ENCODE measurements at regions not wholly inside any gene's neighbourhood (a gene's known extent, or its start where the extent isn't known, plus 50 kb on each side); places are given as distances from the start of the nearest gene placed in this dataset.
A peak's percentile ranks its signal among the peaks of the same experiment; 100 is the strongest.
"Not testable (repeated sequence)": the region's sequence is repeated elsewhere in the genome, so short reads cannot be mapped to it uniquely, and the experiment has no call there.

DNA sequence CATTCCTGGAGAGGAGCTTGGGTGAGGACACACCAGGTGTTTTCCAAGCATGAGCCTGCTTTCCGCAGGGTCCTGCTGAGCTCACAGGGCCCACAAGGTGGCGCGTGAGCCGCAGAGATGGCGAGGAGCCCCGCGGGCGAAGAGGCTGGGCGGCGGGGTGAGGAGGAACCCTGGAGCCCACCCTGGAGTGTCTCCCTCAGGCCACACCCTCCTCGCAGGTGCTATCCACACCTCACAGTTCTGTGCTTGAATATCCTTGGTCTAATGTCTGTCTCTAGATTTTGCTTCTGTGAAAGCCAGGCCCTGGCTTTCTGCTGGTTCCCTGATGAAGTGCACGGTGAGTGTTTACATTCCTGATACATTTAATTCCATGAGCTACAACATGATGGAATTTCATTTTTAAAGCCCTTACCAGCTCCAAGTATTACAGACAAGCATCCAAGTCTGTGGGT, 433.6 kb downstream of the ACTR3B start:
- CTCF ChIA-PET: interaction anchor here (0.7 kb wide), 1 partner anchor 83 kb away, joined by 3 read pairs; no protein-coding TSS in a partner anchor
- 0% methylated on average over 6 of the region's 12 CpGs for WGBS (ENCODE audit: insufficient coverage)
- POLR2A ChIA-PET: no interaction called here

DNA sequence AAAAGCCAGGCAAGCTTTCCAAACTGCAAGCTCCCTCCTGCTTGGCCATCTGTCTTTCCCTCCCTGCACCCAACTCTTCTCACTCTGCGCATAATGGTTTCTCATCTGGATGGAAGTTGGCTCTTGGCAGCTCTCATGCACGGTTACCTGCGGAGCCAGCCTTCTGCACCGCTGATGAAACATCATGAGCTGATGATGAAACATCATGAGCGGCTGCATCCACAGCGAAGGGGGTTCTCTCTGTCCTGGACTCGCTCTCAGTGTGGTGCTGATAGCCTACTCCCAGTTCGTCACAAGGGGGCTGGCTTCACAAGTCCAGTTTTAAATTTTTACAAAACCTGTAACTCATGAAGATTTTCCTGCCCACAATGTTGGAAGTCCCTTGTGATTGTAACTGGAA, 457.5 kb downstream of the ACTR3B start:
- H3K9me3 ChIP-seq (ENCODE audit: control extremely low read depth in 1 of 5, control insufficient read depth in 4 of 5, insufficient read depth in 2 of 5, low read depth in 1 of 5, low read length in 4 of 5): peaks cover 0 to 23% (median 4%) of the 10 kb centered on the region in 5 experiments
- no peaks in the 10 kb centered on the region for H3K36me3 ChIP-seq (ENCODE audit: control insufficient read depth in 4 of 4, insufficient read depth in 4 of 4, low read length in 3 of 4)
- H3K27ac ChIP-seq (ENCODE audit: insufficient read depth in 1 of 2, low read depth in 1 of 2, low read length in 2 of 2, poor library complexity in 1 of 2, severe bottlenecking in 2 of 2): no peak overlapping the region
- H3K4me1 ChIP-seq (ENCODE audit: control extremely low read depth in 1 of 4, control insufficient read depth in 4 of 4, insufficient read depth in 4 of 4, low read length in 3 of 4): no peaks in the 10 kb centered on the region
- no peak overlapping the region for H3K4me3 ChIP-seq (ENCODE audit: control insufficient read depth in 1 of 7, extremely low read depth in 1 of 7, insufficient read depth in 4 of 7, low read depth in 2 of 7, low read length in 6 of 7)
- H3K27me3 ChIP-seq (replicated peaks in 2 of 5; ENCODE audit: control insufficient read depth in 4 of 5, insufficient read depth in 5 of 5, low read length in 4 of 5): no peaks in the 10 kb centered on the region
- ChIA-PET CTCF (no interaction called here), POLR2A (no interaction called here)
- WGBS (ENCODE audit: insufficient coverage): 97% methylated on average over 7 of the region's 8 CpGs
- no peak for DNase-seq

More for the DNA sequence above, 433.6 kb downstream of the ACTR3B start:
- no peaks in the 10 kb centered on the region for H3K36me3 ChIP-seq (ENCODE audit: control insufficient read depth in 4 of 4, insufficient read depth in 4 of 4, low read length in 3 of 4)
- H3K9me3 ChIP-seq (ENCODE audit: control extremely low read depth in 1 of 5, control insufficient read depth in 4 of 5, insufficient read depth in 2 of 5, low read depth in 1 of 5, low read length in 4 of 5): no peaks in the 10 kb centered on the region
- H3K27ac ChIP-seq (ENCODE audit: insufficient read depth in 1 of 2, low read depth in 1 of 2, low read length in 2 of 2, poor library complexity in 1 of 2, severe bottlenecking in 2 of 2): no peak overlapping the region
- no peak overlapping the region for H3K4me3 ChIP-seq (ENCODE audit: control insufficient read depth in 1 of 7, extremely low read depth in 1 of 7, insufficient read depth in 4 of 7, low read depth in 2 of 7, low read length in 6 of 7)
- peaks cover 0 to 1% (median 0%) of the 10 kb centered on the region in 5 experiments for H3K27me3 ChIP-seq (replicated peaks in 2 of 5; ENCODE audit: control insufficient read depth in 4 of 5, insufficient read depth in 5 of 5, low read length in 4 of 5)
- H3K4me1 ChIP-seq (ENCODE audit: control extremely low read depth in 1 of 4, control insufficient read depth in 4 of 4, insufficient read depth in 4 of 4, low read length in 3 of 4): no peaks in the 10 kb centered on the region
- peak in 2 of 3 donors; percentile 1 to 5 for DNase-seq

DNA sequence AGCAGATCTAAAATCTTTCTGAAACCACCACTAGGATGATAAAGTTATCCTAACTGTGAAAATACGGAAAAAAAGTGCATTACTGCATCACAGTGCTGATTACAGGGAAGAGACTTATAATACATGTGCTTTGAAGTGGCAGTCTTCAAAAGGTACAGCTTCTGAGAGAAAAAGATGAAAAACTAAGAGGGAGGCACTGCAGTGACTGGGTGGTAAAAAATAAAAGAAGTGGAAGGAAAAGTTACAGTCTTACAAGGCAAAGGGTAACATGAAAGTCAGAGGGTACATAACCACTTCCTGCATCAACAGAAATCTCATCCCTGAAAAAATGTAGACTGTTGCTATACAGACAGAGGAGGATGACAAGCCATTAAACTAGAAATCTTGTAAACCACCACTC, 465.3 kb downstream of the ACTR3B start:
- POLR2A ChIA-PET: no interaction called here
- no peaks in the 10 kb centered on the region for H3K27me3 ChIP-seq (replicated peaks in 2 of 5; ENCODE audit: control insufficient read depth in 4 of 5, insufficient read depth in 5 of 5, low read length in 4 of 5)
- no peaks in the 10 kb centered on the region for H3K36me3 ChIP-seq (ENCODE audit: control insufficient read depth in 4 of 4, insufficient read depth in 4 of 4, low read length in 3 of 4)
- CTCF ChIA-PET: no interaction called here
- H3K4me1 ChIP-seq (ENCODE audit: control extremely low read depth in 1 of 4, control insufficient read depth in 4 of 4, insufficient read depth in 4 of 4, low read length in 3 of 4): no peaks in the 10 kb centered on the region
- H3K4me3 ChIP-seq (ENCODE audit: control insufficient read depth in 1 of 7, extremely low read depth in 1 of 7, insufficient read depth in 4 of 7, low read depth in 2 of 7, low read length in 6 of 7): no peak overlapping the region
- no peak for DNase-seq
- peaks cover 0 to 13% (median 0%) of the 10 kb centered on the region in 5 experiments for H3K9me3 ChIP-seq (ENCODE audit: control extremely low read depth in 1 of 5, control insufficient read depth in 4 of 5, insufficient read depth in 2 of 5, low read depth in 1 of 5, low read length in 4 of 5)
- no peak overlapping the region for H3K27ac ChIP-seq (ENCODE audit: insufficient read depth in 1 of 2, low read depth in 1 of 2, low read length in 2 of 2, poor library complexity in 1 of 2, severe bottlenecking in 2 of 2)
- 90% methylated on average over 1 of the region's 1 CpG for WGBS (ENCODE audit: insufficient coverage)

DNA sequence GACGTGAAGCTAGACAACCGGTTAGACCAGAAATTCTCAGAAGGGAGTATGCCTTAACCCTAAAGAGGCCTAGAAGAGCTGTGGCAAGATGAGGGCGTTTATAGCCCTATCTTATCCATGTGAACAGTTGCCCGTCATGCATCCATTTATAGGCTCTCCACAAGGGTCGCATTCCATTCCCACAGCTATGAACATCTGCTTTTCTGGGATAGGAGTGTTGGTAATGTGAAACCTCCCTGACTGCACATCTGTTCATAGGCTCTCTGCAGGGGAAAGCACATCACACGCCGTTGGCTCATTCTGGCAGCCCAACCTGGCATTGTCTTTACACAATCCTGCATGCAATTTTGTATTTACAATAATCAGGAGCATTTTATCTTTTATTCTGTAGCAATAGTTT, 485.6 kb downstream of the ACTR3B start:
- H3K27me3 ChIP-seq (replicated peaks in 2 of 5; ENCODE audit: control insufficient read depth in 4 of 5, insufficient read depth in 5 of 5, low read length in 4 of 5); H3K27ac ChIP-seq (ENCODE audit: insufficient read depth in 1 of 2, low read depth in 1 of 2, low read length in 2 of 2, poor library complexity in 1 of 2, severe bottlenecking in 2 of 2); H3K9me3 ChIP-seq (ENCODE audit: control extremely low read depth in 1 of 5, control insufficient read depth in 4 of 5, insufficient read depth in 2 of 5, low read depth in 1 of 5, low read length in 4 of 5); H3K4me3 ChIP-seq (ENCODE audit: control insufficient read depth in 1 of 7, extremely low read depth in 1 of 7, insufficient read depth in 4 of 7, low read depth in 2 of 7, low read length in 6 of 7); POLR2A ChIA-PET; H3K36me3 ChIP-seq (ENCODE audit: control insufficient read depth in 4 of 4, insufficient read depth in 4 of 4, low read length in 3 of 4); H3K4me1 ChIP-seq (ENCODE audit: control extremely low read depth in 1 of 4, control insufficient read depth in 4 of 4, insufficient read depth in 4 of 4, low read length in 3 of 4); CTCF ChIA-PET; DNase-seq: not testable (repeated sequence)
- WGBS (ENCODE audit: insufficient coverage): 98% methylated on average over 5 of the region's 7 CpGs

DNA sequence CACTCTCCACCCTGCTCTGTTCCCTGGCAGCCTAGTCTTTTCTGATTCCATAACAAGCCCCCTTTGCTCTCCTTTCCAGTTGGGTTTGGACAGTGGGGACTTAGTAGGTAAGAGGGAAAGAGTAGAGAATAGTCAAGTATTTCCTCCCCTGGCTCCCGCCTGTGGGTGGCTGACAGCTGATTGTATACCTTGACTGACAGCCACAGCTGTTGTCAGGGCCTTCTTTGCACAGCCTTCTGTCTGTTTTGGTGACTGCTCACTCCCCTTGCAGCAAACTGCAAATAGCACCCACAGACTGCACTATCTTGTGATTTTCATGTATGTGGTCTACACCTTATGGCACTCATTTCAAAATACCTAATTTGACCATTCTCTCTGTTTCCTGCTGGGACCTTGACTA, 486.3 kb downstream of the ACTR3B start:
- no peak for DNase-seq
- Histone ChIP-seq H3K27me3 (replicated peaks in 2 of 5; ENCODE audit: control insufficient read depth in 4 of 5, insufficient read depth in 5 of 5, low read length in 4 of 5) (no peaks in the 10 kb centered on the region), H3K4me1 (ENCODE audit: control extremely low read depth in 1 of 4, control insufficient read depth in 4 of 4, insufficient read depth in 4 of 4, low read length in 3 of 4) (no peaks in the 10 kb centered on the region), H3K27ac (ENCODE audit: insufficient read depth in 1 of 2, low read depth in 1 of 2, low read length in 2 of 2, poor library complexity in 1 of 2, severe bottlenecking in 2 of 2) (no peak overlapping the region), H3K36me3 (ENCODE audit: control insufficient read depth in 4 of 4, insufficient read depth in 4 of 4, low read length in 3 of 4) (no peaks in the 10 kb centered on the region), H3K9me3 (ENCODE audit: control extremely low read depth in 1 of 5, control insufficient read depth in 4 of 5, insufficient read depth in 2 of 5, low read depth in 1 of 5, low read length in 4 of 5) (no peaks in the 10 kb centered on the region), H3K4me3 (ENCODE audit: control insufficient read depth in 1 of 7, extremely low read depth in 1 of 7, insufficient read depth in 4 of 7, low read depth in 2 of 7, low read length in 6 of 7) (no peak overlapping the region)
- no CpG with 5 or more reads among the region's 1 CpG for WGBS (ENCODE audit: insufficient coverage)
- POLR2A ChIA-PET: no interaction called here
- CTCF ChIA-PET: no interaction called here

DNA sequence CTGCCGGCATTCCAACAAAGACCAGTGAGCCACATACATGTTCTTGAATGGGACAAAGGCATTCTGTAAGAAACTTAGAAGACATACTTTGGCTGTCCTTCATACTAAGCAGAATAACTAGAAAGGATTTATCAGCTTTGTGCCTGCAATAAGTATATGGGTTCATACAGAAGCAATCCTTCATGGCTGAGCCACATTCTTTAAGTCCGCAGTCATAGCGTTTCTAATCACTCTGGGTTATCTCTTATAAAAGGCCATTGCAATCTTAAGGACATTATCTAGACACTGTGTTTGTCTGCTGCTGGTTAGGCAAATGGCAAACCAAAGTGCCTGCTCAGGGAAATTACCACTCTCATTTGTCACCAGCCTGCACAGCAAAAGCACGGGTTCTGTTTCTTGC, 488.4 kb downstream of the ACTR3B start:
- Histone ChIP-seq H3K9me3 (ENCODE audit: control extremely low read depth in 1 of 5, control insufficient read depth in 4 of 5, insufficient read depth in 2 of 5, low read depth in 1 of 5, low read length in 4 of 5) (no peaks in the 10 kb centered on the region), H3K4me3 (ENCODE audit: control insufficient read depth in 1 of 7, extremely low read depth in 1 of 7, insufficient read depth in 4 of 7, low read depth in 2 of 7, low read length in 6 of 7) (no peak overlapping the region), H3K27ac (ENCODE audit: insufficient read depth in 1 of 2, low read depth in 1 of 2, low read length in 2 of 2, poor library complexity in 1 of 2, severe bottlenecking in 2 of 2) (no peak overlapping the region), H3K4me1 (ENCODE audit: control extremely low read depth in 1 of 4, control insufficient read depth in 4 of 4, insufficient read depth in 4 of 4, low read length in 3 of 4) (no peaks in the 10 kb centered on the region), H3K27me3 (replicated peaks in 2 of 5; ENCODE audit: control insufficient read depth in 4 of 5, insufficient read depth in 5 of 5, low read length in 4 of 5) (no peaks in the 10 kb centered on the region), H3K36me3 (ENCODE audit: control insufficient read depth in 4 of 4, insufficient read depth in 4 of 4, low read length in 3 of 4) (no peaks in the 10 kb centered on the region)
- POLR2A ChIA-PET: no interaction called here
- CTCF ChIA-PET: no interaction called here
- DNase-seq: no peak
- 84% methylated on average over 3 of the region's 4 CpGs for WGBS (ENCODE audit: insufficient coverage)

DNA sequence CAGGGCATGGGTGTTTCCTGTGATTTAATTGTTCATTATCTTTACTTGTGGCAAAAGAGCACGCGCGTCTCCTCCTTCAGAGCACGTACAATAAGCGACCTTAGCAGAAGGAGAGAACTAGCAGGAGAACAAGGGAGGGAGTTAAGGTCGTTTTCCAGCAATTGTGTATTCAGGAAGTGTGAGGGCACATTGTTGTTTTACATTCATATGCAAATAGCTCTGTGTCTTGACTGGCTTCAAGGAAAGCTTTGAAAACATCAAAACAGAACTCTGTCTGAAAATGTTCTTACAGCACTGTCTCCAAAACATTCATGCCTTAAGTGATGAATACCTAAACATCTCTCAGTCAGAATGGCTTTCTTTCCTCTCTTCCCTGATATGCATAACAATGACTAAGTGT, 499.1 kb downstream of the ACTR3B start:
- Histone ChIP-seq H3K27ac (ENCODE audit: insufficient read depth in 1 of 2, low read depth in 1 of 2, low read length in 2 of 2, poor library complexity in 1 of 2, severe bottlenecking in 2 of 2) (no peak overlapping the region), H3K27me3 (replicated peaks in 2 of 5; ENCODE audit: control insufficient read depth in 4 of 5, insufficient read depth in 5 of 5, low read length in 4 of 5) (no peaks in the 10 kb centered on the region), H3K4me1 (ENCODE audit: control extremely low read depth in 1 of 4, control insufficient read depth in 4 of 4, insufficient read depth in 4 of 4, low read length in 3 of 4) (peaks cover 0 to 25% (median 0%) of the 10 kb centered on the region in 4 experiments), H3K4me3 (ENCODE audit: control insufficient read depth in 1 of 7, extremely low read depth in 1 of 7, insufficient read depth in 4 of 7, low read depth in 2 of 7, low read length in 6 of 7) (no peak overlapping the region), H3K9me3 (ENCODE audit: control extremely low read depth in 1 of 5, control insufficient read depth in 4 of 5, insufficient read depth in 2 of 5, low read depth in 1 of 5, low read length in 4 of 5) (no peaks in the 10 kb centered on the region), H3K36me3 (ENCODE audit: control insufficient read depth in 4 of 4, insufficient read depth in 4 of 4, low read length in 3 of 4) (no peaks in the 10 kb centered on the region)
- POLR2A ChIA-PET: no interaction called here
- 100% methylated on average over 5 of the region's 6 CpGs for WGBS (ENCODE audit: insufficient coverage)
- CTCF ChIA-PET: no interaction called here
- no peak for DNase-seq

Measured in common myeloid progenitor, CD34-positive (primary cell).